CD8-positive, alpha-beta memory T cell (primary cell): ENCODE measurements at regions not wholly inside any gene's neighbourhood (a gene's known extent, or its start where the extent isn't known, plus 50 kb on each side); places are given as distances from the start of the nearest gene placed in this dataset.
"Not testable (repeated sequence)": the region's sequence is repeated elsewhere in the genome, so short reads cannot be mapped to it uniquely, and the experiment has no call there.

Experiments
- CTCF ChIA-PET: fragments of 350-600 bp; sonication (Branson Sonifier 250); formaldehyde crosslinking; loops from one replicate; lab custom pipeline; 2021; ENCODE audit warnings: antibody characterized with exemption; lab: Charles Lee
- POLR2A ChIA-PET: fragments of 350-600 bp; sonication (Branson Sonifier 250); formaldehyde crosslinking; loops from one replicate; lab custom pipeline; 2021; ENCODE audit warnings: antibody characterized with exemption; lab: Charles Lee
- DNase-seq, 5 donors: peaks; one replicate each; pipeline versions ENCODE4 v3.0.0 to v3.0.0-alpha.2; 2020 to 2022; ENCODE audit warnings: mixed read lengths in 1 of 5
- H3K27ac ChIP-seq: one replicate; pipeline ENCODE4 v1.7.0; 2013; ENCODE audit warnings: low read depth, mild to moderate bottlenecking, low read length, moderate library complexity
- H3K27me3 ChIP-seq: 2 replicates; pipeline ENCODE4 v1.7.0; 2013; ENCODE audit warnings: low read length, mild to moderate bottlenecking; ENCODE audit not compliant: insufficient read depth, poor library complexity, severe bottlenecking
- H3K36me3 ChIP-seq: 2 replicates; pipeline ENCODE4 v1.7.0; 2013; ENCODE audit warnings: mild to moderate bottlenecking, low read length, moderate library complexity; ENCODE audit not compliant: insufficient read depth
- H3K4me1 ChIP-seq: 2 replicates; pipeline ENCODE4 v1.7.0; 2013; ENCODE audit warnings: mild to moderate bottlenecking, low read length, moderate library complexity; ENCODE audit not compliant: insufficient read depth
- H3K4me3 ChIP-seq: 2 replicates; pipeline ENCODE4 v1.7.0; 2013; ENCODE audit warnings: mild to moderate bottlenecking, low read length
- H3K9me3 ChIP-seq: 2 replicates; pipeline ENCODE4 v1.7.0; 2013; ENCODE audit warnings: mild to moderate bottlenecking, low read length
- H3K27ac Mint-ChIP-seq, 8 donors: one replicate each; pipeline ENCODE4 v1.8.0; 2020 to 2021; ENCODE audit warnings: mixed read lengths in 8 of 8, mild to moderate bottlenecking in 6 of 8, inconsistent platforms in 3 of 8, moderate library complexity in 3 of 8
- H3K27me3 Mint-ChIP-seq, 2 donors: one replicate each; pipeline ENCODE4 v1.8.0; 2020 to 2021; ENCODE audit warnings: mixed read lengths in 2 of 2, mild to moderate bottlenecking in 1 of 2, moderate library complexity in 1 of 2
- H3K36me3 Mint-ChIP-seq, 3 donors: one replicate each; pipeline ENCODE4 v1.8.0; 2020 to 2021; ENCODE audit warnings: mixed read lengths in 3 of 3, inconsistent platforms in 1 of 3, mild to moderate bottlenecking in 1 of 3
- H3K4me1 Mint-ChIP-seq, 3 donors: one replicate each; pipeline ENCODE4 v1.8.0; 2020 to 2021; ENCODE audit warnings: mixed read lengths in 3 of 3, inconsistent platforms in 1 of 3, mild to moderate bottlenecking in 1 of 3
- H3K4me3 Mint-ChIP-seq, 7 donors: one replicate each; pipeline ENCODE4 v1.8.0; 2020 to 2021; ENCODE audit warnings: mixed read lengths in 7 of 7, mild to moderate bottlenecking in 6 of 7, moderate library complexity in 4 of 7, inconsistent platforms in 2 of 7
- H3K9me3 Mint-ChIP-seq, 5 donors: one replicate each; pipeline ENCODE4 v1.8.0; 2020 to 2022; ENCODE audit warnings: mixed read lengths in 5 of 5, mild to moderate bottlenecking in 3 of 5, moderate library complexity in 2 of 5, inconsistent platforms in 1 of 5

DNA sequence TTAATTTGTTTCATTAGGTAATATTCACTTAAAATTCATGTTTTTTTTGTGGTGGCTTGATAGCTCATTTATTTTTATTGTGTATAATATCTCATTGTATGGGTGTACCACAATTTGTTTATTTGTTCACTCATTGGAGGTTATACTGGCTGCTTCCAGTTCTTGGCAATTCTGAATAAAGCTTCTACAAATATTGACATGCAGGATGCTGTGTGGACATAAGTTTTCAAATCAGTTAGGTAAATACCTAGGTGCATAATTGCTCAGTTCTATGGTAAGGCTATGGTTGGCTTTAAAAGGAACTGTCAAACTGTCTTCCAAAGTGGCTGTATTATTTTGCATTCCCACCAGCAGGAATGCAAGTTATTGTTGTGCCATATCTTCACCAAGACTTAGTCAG is 504.5 kb upstream of the GALNTL6 start:
- H3K9me3 Mint-ChIP-seq, result peaks cover 7 to 28% (median 25%) of the 10 kb centered on the region in 5 donors
- H3K27ac ChIP-seq, result no peak overlapping the region
- no peaks in the 10 kb centered on the region for H3K27me3 ChIP-seq
- H3K27me3 Mint-ChIP-seq, result peaks cover 0 to 1% of the 10 kb centered on the region in 2 donors
- POLR2A ChIA-PET, result no interaction called here
- H3K9me3 ChIP-seq, result no peaks in the 10 kb centered on the region
- H3K27ac Mint-ChIP-seq, result no peak overlapping the region
- no peaks in the 10 kb centered on the region for H3K36me3 Mint-ChIP-seq
- DNase-seq, result no peak
- H3K36me3 ChIP-seq, result no peaks in the 10 kb centered on the region
- H3K4me3 ChIP-seq, result no peak overlapping the region
- no peak overlapping the region for H3K4me3 Mint-ChIP-seq
- H3K4me1 Mint-ChIP-seq, result no peaks in the 10 kb centered on the region
- CTCF ChIA-PET, result no interaction called here
- H3K4me1 ChIP-seq, result no peaks in the 10 kb centered on the region

DNA sequence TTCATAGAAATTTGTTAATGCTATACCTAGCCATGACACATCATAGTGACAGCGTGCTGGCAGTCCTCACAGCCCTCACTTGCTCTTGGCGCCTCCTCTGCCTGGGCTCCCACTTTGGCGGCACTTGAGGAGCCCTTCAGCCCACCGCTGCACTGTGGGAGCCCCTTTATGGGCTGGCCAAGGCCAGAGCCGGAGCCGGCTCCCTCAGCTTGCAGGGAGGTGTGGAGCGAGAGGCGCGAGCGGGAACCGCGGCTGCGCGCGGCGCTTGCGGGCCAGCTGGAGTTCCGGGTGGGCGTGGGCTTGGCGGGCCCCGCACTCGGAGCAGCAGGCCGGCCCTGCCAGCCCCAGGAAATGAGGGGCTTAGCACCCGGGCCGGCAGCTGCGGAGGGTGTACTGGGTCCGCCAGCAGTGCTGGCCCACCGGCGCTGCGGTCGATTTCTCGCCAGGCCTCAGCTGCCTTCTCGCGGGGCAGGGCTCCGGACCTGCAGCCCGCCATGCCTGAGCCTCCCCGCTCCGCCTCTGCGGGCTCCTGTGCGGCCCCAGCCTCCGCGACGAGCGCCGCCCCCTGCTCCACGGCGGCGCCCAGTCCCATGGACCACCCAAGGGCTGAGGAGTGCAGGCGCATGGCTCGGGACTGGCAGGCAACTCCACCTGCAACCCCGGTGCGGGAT is 515.0 kb upstream of the GALNTL6 start:
- CTCF ChIA-PET, H3K4me3 ChIP-seq, H3K4me1 ChIP-seq, H3K9me3 ChIP-seq, H3K27me3 ChIP-seq, H3K27ac ChIP-seq, H3K27me3 Mint-ChIP-seq, H3K4me1 Mint-ChIP-seq, POLR2A ChIA-PET, H3K36me3 Mint-ChIP-seq, H3K36me3 ChIP-seq, H3K4me3 Mint-ChIP-seq, H3K27ac Mint-ChIP-seq: not testable (repeated sequence)
- DNase-seq, result peak in 1 of 5 donors; percentile 1
- H3K9me3 Mint-ChIP-seq, result peaks cover 0 to 18% (median 8%) of the 10 kb centered on the region in 5 donors

DNA sequence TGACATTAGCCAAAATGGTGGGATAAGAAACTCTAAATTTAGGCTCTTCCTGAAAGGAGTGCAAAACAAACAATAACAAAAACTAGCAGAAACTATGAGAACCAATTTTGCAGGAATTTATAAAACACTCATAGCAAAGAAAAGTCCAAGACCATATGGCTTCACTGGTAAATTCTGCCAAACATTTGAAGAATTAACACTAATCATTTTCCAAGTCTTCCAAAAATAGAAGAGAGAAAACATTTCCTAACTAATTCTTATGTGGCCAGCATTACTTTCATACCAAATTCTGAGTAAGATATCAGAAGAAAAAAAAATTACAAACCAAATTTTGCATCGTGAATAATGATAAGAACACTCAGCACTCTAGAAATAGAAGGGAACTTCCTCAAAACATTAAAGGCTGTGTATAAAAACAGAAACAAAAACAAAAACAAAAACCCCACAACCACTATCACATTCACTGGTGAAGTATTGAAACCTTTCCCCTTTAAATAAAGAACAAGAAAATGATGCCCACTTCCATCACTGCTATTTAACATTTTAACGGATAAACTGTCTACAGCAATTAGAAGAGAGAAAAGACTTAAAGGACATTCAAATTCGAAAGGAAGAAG is 524.3 kb upstream of the GALNTL6 start:
- H3K9me3 Mint-ChIP-seq, result peaks cover 3 to 21% (median 11%) of the 10 kb centered on the region in 5 donors
- H3K4me3 Mint-ChIP-seq, result no peak overlapping the region
- H3K36me3 Mint-ChIP-seq, result peaks cover 0 to 3% (median 0%) of the 10 kb centered on the region in 3 donors
- no peaks in the 10 kb centered on the region for H3K27me3 Mint-ChIP-seq
- Histone ChIP-seq H3K27ac (no peak overlapping the region), H3K4me1 (no peaks in the 10 kb centered on the region), H3K36me3 (no peaks in the 10 kb centered on the region), H3K27me3 (no peaks in the 10 kb centered on the region), H3K9me3 (no peaks in the 10 kb centered on the region), H3K4me3 (no peak overlapping the region)
- no peaks in the 10 kb centered on the region for H3K4me1 Mint-ChIP-seq
- ChIA-PET POLR2A (no interaction called here), CTCF (no interaction called here)
- DNase-seq, result no peak
- H3K27ac Mint-ChIP-seq, result no peak overlapping the region

DNA sequence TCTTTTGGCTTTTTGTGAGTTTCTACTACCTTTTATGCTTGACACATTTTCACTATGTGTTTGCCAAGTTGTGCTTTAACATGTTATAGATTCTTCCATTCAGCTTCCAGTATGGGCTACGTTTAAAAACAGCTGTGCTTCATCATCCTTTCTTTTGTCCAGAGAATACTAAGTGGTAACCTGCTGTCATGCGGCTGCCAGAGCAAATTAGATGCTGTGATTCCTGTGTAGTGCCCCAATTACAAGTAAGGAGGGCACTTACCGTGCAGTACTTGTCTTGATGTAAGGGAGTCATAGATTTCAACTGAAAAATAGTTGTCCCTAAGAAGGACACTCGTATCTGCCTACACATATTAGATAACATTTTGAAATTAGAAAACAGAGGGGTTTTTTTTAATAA is 531.8 kb upstream of the GALNTL6 start:
- H3K27me3 Mint-ChIP-seq, result no peaks in the 10 kb centered on the region
- no peaks in the 10 kb centered on the region for H3K36me3 ChIP-seq

DNA sequence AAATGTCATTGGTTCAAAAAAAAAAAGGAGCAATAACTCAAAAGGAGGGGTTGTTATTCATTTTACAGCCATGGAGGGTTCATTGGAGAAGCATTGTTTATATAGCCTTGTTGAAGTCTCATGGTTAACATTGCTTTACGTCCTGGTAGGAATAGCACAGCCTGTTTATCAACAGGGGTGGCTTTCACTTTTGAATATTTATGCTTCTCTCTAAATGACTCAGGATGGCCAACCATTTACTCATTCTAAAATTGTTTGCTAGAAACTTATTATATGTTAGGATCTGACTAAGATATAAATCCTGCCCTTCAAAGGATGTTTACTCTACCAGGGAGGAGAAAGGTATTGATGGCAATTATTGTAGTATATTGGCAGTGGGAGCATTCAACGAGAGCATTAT is 534.1 kb upstream of the GALNTL6 start:
- no peaks in the 10 kb centered on the region for H3K4me1 ChIP-seq
- H3K27ac ChIP-seq, result no peak overlapping the region
- no peaks in the 10 kb centered on the region for H3K36me3 ChIP-seq
- no peaks in the 10 kb centered on the region for H3K36me3 Mint-ChIP-seq
- no peak overlapping the region for H3K4me3 Mint-ChIP-seq
- no peak overlapping the region for H3K4me3 ChIP-seq
- H3K27me3 ChIP-seq, result no peaks in the 10 kb centered on the region
- DNase-seq, result no peak
- CTCF ChIA-PET, result no interaction called here
- H3K4me1 Mint-ChIP-seq, result no peaks in the 10 kb centered on the region
- no peaks in the 10 kb centered on the region for H3K9me3 ChIP-seq
- H3K27ac Mint-ChIP-seq, result no peak overlapping the region
- H3K9me3 Mint-ChIP-seq, result peaks cover 4 to 38% (median 11%) of the 10 kb centered on the region in 5 donors
- H3K27me3 Mint-ChIP-seq, result no peaks in the 10 kb centered on the region
- POLR2A ChIA-PET, result no interaction called here

More for the DNA sequence above, 531.8 kb upstream of the GALNTL6 start:
- H3K4me3 ChIP-seq, result no peak overlapping the region
- Mint-ChIP-seq H3K27ac (no peak overlapping the region), H3K4me3 (no peak overlapping the region), H3K9me3 (peaks cover 7 to 38% (median 11%) of the 10 kb centered on the region in 5 donors), H3K4me1 (no peaks in the 10 kb centered on the region), H3K36me3 (no peaks in the 10 kb centered on the region)
- H3K9me3 ChIP-seq, result no peaks in the 10 kb centered on the region
- DNase-seq, result no peak
- CTCF ChIA-PET, result no interaction called here
- no peaks in the 10 kb centered on the region for H3K4me1 ChIP-seq
- H3K27me3 ChIP-seq, result no peaks in the 10 kb centered on the region
- POLR2A ChIA-PET, result no interaction called here
- H3K27ac ChIP-seq, result no peak overlapping the region

DNA sequence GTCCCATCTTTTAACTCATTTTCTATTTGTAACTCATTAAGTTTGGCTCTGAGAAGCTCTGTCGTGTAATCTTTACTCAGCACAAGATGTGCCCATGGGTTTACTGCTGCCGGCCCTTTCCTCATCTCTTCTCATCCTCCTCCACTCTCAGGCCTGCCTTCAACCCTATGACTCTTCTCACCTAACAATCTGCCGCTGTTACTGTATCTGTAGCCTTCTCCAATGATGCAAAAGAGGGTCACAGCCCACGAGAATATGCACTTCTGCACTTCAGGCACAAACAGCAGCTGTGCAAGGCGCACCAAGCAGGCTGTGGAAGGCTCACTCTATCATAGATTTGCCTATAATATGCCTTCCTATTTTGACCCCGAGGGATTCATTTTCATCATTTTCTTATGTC is 546.5 kb upstream of the GALNTL6 start:
- Mint-ChIP-seq H3K36me3 (no peaks in the 10 kb centered on the region), H3K27me3 (no peaks in the 10 kb centered on the region), H3K4me1 (no peaks in the 10 kb centered on the region), H3K9me3 (peaks cover 4 to 22% (median 8%) of the 10 kb centered on the region in 5 donors), H3K27ac (no peak overlapping the region), H3K4me3 (no peak overlapping the region)
- no peaks in the 10 kb centered on the region for H3K27me3 ChIP-seq
- no peaks in the 10 kb centered on the region for H3K9me3 ChIP-seq
- DNase-seq, result no peak
- no peaks in the 10 kb centered on the region for H3K4me1 ChIP-seq
- POLR2A ChIA-PET, result no interaction called here
- no peak overlapping the region for H3K4me3 ChIP-seq
- no peaks in the 10 kb centered on the region for H3K36me3 ChIP-seq
- H3K27ac ChIP-seq, result no peak overlapping the region
- CTCF ChIA-PET, result no interaction called here

DNA sequence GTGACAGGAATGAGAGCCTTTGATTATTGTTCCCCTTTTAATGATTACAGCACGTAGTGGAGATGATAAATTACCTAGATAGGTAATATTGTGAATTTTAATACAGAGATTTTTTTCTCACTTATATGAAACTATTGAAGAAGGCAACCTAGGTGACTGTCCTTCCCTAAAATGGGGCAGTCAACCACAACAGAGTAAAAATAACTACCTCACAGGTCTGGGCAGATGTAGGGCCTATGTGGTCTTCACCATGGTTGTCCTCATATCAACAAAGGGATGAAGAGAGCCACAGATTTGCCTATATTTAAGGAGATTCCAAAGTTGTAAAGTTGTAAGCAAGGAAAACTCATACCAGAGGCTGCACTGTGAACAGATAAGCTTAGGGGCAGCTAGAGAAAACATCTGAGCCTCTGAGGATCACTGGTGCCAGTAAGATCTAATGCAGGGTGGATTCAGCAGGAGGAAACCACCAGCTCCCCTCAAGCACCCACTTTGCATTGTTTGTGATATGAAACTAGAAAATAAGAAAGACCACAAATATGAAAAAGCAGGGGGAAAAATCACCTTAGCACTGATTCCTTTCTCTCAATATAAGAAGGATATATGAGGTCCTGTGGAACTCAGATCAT is 547.9 kb upstream of the GALNTL6 start:
- Mint-ChIP-seq H3K27me3 (no peaks in the 10 kb centered on the region), H3K36me3 (no peaks in the 10 kb centered on the region), H3K4me3 (no peak overlapping the region), H3K27ac (no peak overlapping the region), H3K4me1 (no peaks in the 10 kb centered on the region), H3K9me3 (peaks cover 8 to 20% (median 11%) of the 10 kb centered on the region in 5 donors)
- CTCF ChIA-PET, result no interaction called here
- H3K9me3 ChIP-seq, result no peaks in the 10 kb centered on the region
- no peaks in the 10 kb centered on the region for H3K36me3 ChIP-seq
- no peaks in the 10 kb centered on the region for H3K4me1 ChIP-seq
- no peak overlapping the region for H3K4me3 ChIP-seq
- H3K27me3 ChIP-seq, result no peaks in the 10 kb centered on the region
- POLR2A ChIA-PET, result no interaction called here
- H3K27ac ChIP-seq, result no peak overlapping the region
- no peak for DNase-seq

DNA sequence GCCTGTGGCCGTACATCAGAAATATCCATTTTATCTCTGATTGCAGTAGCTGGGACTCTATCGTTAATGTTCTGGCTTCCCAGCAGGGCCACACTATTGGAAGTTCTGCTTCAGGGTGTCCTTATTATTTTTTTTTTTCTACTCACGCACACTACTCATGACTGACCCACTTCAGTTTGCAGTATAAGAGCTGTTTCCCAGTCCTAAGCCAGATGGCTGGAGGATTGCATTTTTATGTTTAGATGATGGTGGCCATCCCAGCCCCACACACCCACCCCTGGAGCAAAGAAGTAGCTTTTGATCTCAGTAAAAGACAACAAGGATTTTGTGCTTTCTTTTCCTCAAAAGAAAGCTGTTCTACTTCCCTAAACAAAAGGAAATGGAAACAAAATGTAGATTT is 557.0 kb upstream of the GALNTL6 start:
- H3K27ac Mint-ChIP-seq, result no peak overlapping the region
- H3K27me3 Mint-ChIP-seq, result no peaks in the 10 kb centered on the region
- peaks cover 9 to 22% (median 17%) of the 10 kb centered on the region in 5 donors for H3K9me3 Mint-ChIP-seq
- no peaks in the 10 kb centered on the region for H3K4me1 Mint-ChIP-seq
- no peaks in the 10 kb centered on the region for H3K36me3 Mint-ChIP-seq
- DNase-seq, result no peak
- H3K4me3 ChIP-seq, result no peak overlapping the region
- H3K4me1 ChIP-seq, result no peaks in the 10 kb centered on the region
- H3K4me3 Mint-ChIP-seq, result no peak overlapping the region
- no peaks in the 10 kb centered on the region for H3K36me3 ChIP-seq
- POLR2A ChIA-PET, result no interaction called here
- H3K27ac ChIP-seq, result no peak overlapping the region
- no peaks in the 10 kb centered on the region for H3K9me3 ChIP-seq
- CTCF ChIA-PET, result no interaction called here
- no peaks in the 10 kb centered on the region for H3K27me3 ChIP-seq
